Esophagus muscularis mucosa (tissue), 4 donors: ENCODE measurements at regions not wholly inside any gene's neighbourhood (a gene's known extent, or its start where the extent isn't known, plus 50 kb on each side); places are given as distances from the start of the nearest gene placed in this dataset.

Experiments used
- DNase-seq: peaks from one replicate; pipeline ENCODE4 v3.0.0-alpha.2; 2017; ENCODE audit errors: extremely low spot score
- H3K27ac ChIP-seq, 4 donors: fragments of 200-600 bp; sonication (generic); replicated peaks in 1 of 4; 1 replicate in 3 of 4; 2 replicates in 1 of 4; pipeline ENCODE4 v1.5.1; 2016 to 2019; ENCODE audit warnings: mild to moderate bottlenecking in 1 of 4
- H3K27me3 ChIP-seq, 4 donors: fragments of 200-600 bp; sonication (generic); one replicate each; pipeline versions ENCODE4 v1.5.1 to v1.6.0; 2016 to 2019
- H3K36me3 ChIP-seq, 4 donors: fragments of 200-600 bp; sonication (generic); one replicate each; pipeline ENCODE4 v1.5.1; 2016 to 2019
- H3K4me1 ChIP-seq, 4 donors: fragments of 200-600 bp; sonication (generic); one replicate each; pipeline ENCODE4 v1.5.1; 2016 to 2019
- H3K4me3 ChIP-seq, 4 donors: fragments of 200-600 bp; sonication (generic); 1 replicate in 2 of 4; 2 replicates in 2 of 4; pipeline ENCODE4 v1.5.1; 2016 to 2019; ENCODE audit warnings: mild to moderate bottlenecking in 4 of 4, moderate library complexity in 1 of 4
- H3K9me3 ChIP-seq, 4 donors: fragments of 200-600 bp; sonication (generic); 1 replicate in 3 of 4; 2 replicates in 1 of 4; pipeline ENCODE4 v1.5.1; 2016 to 2019
- CTCF ChIP-seq, 3 experiments: fragments of 200-600 bp in 2 of 3; fragments of 450-650 bp in 1 of 3; sonication (generic) in 2 of 3; IDR thresholded peaks; one replicate each; pipeline ENCODE4 v1.5.1; 2017 to 2019; ENCODE audit warnings: antibody characterized with exemption in 3 of 3, mild to moderate bottlenecking in 2 of 3, moderate library complexity in 1 of 3
- EP300 ChIP-seq: sonication (generic); formaldehyde crosslinking; IDR thresholded peaks from one replicate; pipeline ENCODE4 v1.6.1; 2017; ENCODE audit warnings: antibody characterized with exemption
- POLR2A ChIP-seq: fragments of 450-650 bp; IDR thresholded peaks from one replicate; pipeline ENCODE4 v1.6.1; 2017; ENCODE audit warnings: antibody characterized with exemption, moderate library complexity, mild to moderate bottlenecking, low read depth
- POLR2AphosphoS5 ChIP-seq, 2 donors: sonication (generic); formaldehyde crosslinking; IDR thresholded peaks; one replicate each; pipeline ENCODE4 v1.6.1; 2017; ENCODE audit warnings: antibody characterized with exemption in 2 of 2
- WGBS: methylation state at CpG from one replicate; pipeline ENCODE4 v1.1.5; 2018; 5-methylcytosine and 5-hydroxymethylcytosine counted together
- intact Hi-C: fragments of 100-400 bp; cut with DNase I; formaldehyde crosslinking; loops from one replicate; pipeline ENCODE4 v1.15.1; 2023

- Histone ChIP-seq H3K4me1 (peaks cover 0 to 5% (median 0%) of the 10 kb centered on the region in 4 donors), H3K27ac (no peak overlapping the region), H3K4me3 (no peak overlapping the region), H3K36me3 (no peaks in the 10 kb centered on the region), H3K9me3 (no peaks in the 10 kb centered on the region), H3K27me3 (no peaks in the 10 kb centered on the region)
- WGBS, result 69% methylated on average over 1 of the region's 1 CpG
- intact Hi-C loops, result no loop called here
- no peak for DNase-seq
- TF ChIP-seq CTCF (IDR thresholded peaks at IDR 0.05) (no peak), POLR2AphosphoS5 (IDR thresholded peaks at IDR 0.05) (no peak)
These were observed 56.9 kb upstream of the CAST start for GRCh38 chr5:96605144-96605837.

GRCh38 chr5:96609369-96609768 lies 52.8 kb upstream of the CAST start:
- H3K36me3 ChIP-seq, result no peaks in the 10 kb centered on the region
- no peaks in the 10 kb centered on the region for H3K9me3 ChIP-seq
- no peak overlapping the region for H3K27ac ChIP-seq
- H3K4me3 ChIP-seq, result no peak overlapping the region
- TF ChIP-seq POLR2A (no peak), CTCF (IDR thresholded peaks at IDR 0.05) (no peak), EP300 (no peak), POLR2AphosphoS5 (IDR thresholded peaks at IDR 0.05) (no peak)
- DNase-seq, result no peak
- WGBS, result 91% methylated on average over 1 of the region's 1 CpG
- H3K27me3 ChIP-seq, result no peaks in the 10 kb centered on the region
- peaks cover 0 to 7% (median 5%) of the 10 kb centered on the region in 4 donors for H3K4me1 ChIP-seq
- intact Hi-C loops, result no loop called here

- Histone ChIP-seq H3K9me3 (no peaks in the 10 kb centered on the region), H3K4me3 (no peak overlapping the region), H3K27ac (no peak overlapping the region), H3K36me3 (no peaks in the 10 kb centered on the region), H3K27me3 (no peaks in the 10 kb centered on the region), H3K4me1 (peaks cover 0 to 17% (median 13%) of the 10 kb centered on the region in 4 donors)
- intact Hi-C loops, result loop anchor here (5.0 to 10.0 kb wide), 2 partner anchors 137 to 554 kb away; no protein-coding TSS in a partner anchor
- TF ChIP-seq CTCF (IDR thresholded peaks at IDR 0.05), result no peak
- no peak for DNase-seq
- WGBS, result 84% methylated on average over 4 of the region's 4 CpGs
These were observed 51.4 kb upstream of the CAST start for GRCh38 chr5:96610747-96611146.

- WGBS, result 62% methylated on average over 2 of the region's 2 CpGs
- intact Hi-C loops, result loop anchor here (5.0 to 10.0 kb wide), 2 partner anchors 135 to 553 kb away; no protein-coding TSS in a partner anchor
These were observed 50.2 kb upstream of the CAST start for GRCh38 chr5:96611946-96612345.

More at GRCh38 chr5:96611946-96612345, 50.2 kb upstream of the CAST start:
- no peak for TF ChIP-seq EP300
- no peak for TF ChIP-seq POLR2AphosphoS5 (IDR thresholded peaks at IDR 0.05)
- TF ChIP-seq POLR2A, result no peak
- no peak for TF ChIP-seq CTCF (IDR thresholded peaks at IDR 0.05)
- H3K4me3 ChIP-seq, result no peak overlapping the region
- H3K9me3 ChIP-seq, result no peaks in the 10 kb centered on the region
- no peaks in the 10 kb centered on the region for H3K36me3 ChIP-seq
- H3K4me1 ChIP-seq, result peaks cover 0 to 17% (median 13%) of the 10 kb centered on the region in 4 donors
- H3K27ac ChIP-seq, result no peak overlapping the region
- H3K27me3 ChIP-seq, result no peaks in the 10 kb centered on the region
- no peak for DNase-seq
